Ovary (tissue), 7 donors: ENCODE measurements at regions not wholly inside any gene's neighbourhood (a gene's known extent, or its start where the extent isn't known, plus 50 kb on each side); places are given as distances from the start of the nearest gene placed in this dataset.

Experiments used
- DNase-seq, 5 donors: peaks; one replicate each; pipeline ENCODE4 v3.0.0-alpha.2; 2019 to 2020
- H3K27ac ChIP-seq, 2 donors: fragments of 200-600 bp; one replicate each; pipeline versions ENCODE4 v1.5.1 to v1.8.0; 2019 to 2022
- H3K27me3 ChIP-seq: fragments of 200-600 bp; one replicate; pipeline ENCODE4 v1.8.0; 2022
- H3K36me3 ChIP-seq: fragments of 200-600 bp; sonication (generic); one replicate; pipeline ENCODE4 v1.5.1; 2019
- H3K4me1 ChIP-seq: one replicate; pipeline ENCODE4 v1.8.1; 2013; ENCODE audit warnings: mild to moderate bottlenecking, moderate library complexity; ENCODE audit not compliant: insufficient read depth
- H3K4me3 ChIP-seq: fragments of 200-600 bp; sonication (generic); one replicate; pipeline ENCODE4 v1.5.1; 2017
- H3K9me3 ChIP-seq, 2 donors: fragments of 200-600 bp in 1 of 2; sonication (generic) in 1 of 2; one replicate each; pipeline versions ENCODE4 v1.5.1 to v1.8.1; 2013 to 2019; ENCODE audit warnings: mild to moderate bottlenecking in 1 of 2, moderate library complexity in 1 of 2
- CTCF ChIP-seq, 3 donors: fragments of 450-650 bp in 2 of 3; fragments of 200-600 bp in 1 of 3; IDR thresholded peaks; one replicate each; pipeline versions ENCODE4 v1.5.1 to v1.8.0; 2016 to 2022; ENCODE audit warnings: antibody characterized with exemption in 3 of 3, mild to moderate bottlenecking in 1 of 3
- EP300 ChIP-seq: sonication (generic); formaldehyde crosslinking; IDR thresholded peaks from one replicate; pipeline ENCODE4 v1.6.1; 2017; ENCODE audit warnings: antibody characterized with exemption
- POLR2A ChIP-seq: fragments of 450-650 bp; IDR thresholded peaks from one replicate; pipeline ENCODE4 v1.6.1; 2017; ENCODE audit warnings: antibody characterized with exemption, mild to moderate bottlenecking, moderate library complexity
- WGBS, 3 donors: extraction: QIAGEN DNeasy Blood & Tissue Kit in 1 of 3; methylation state at CpG; one replicate each; pipeline versions ENCODE4 v1.1.5 to v1.1.7; 2013 to 2017; 5-methylcytosine and 5-hydroxymethylcytosine counted together
- intact Hi-C, 4 donors: fragments of 100-400 bp; cut with DNase I; formaldehyde crosslinking; loops; one replicate each; pipeline versions ENCODE4 v1.11.0 to v1.15.1; 2022 to 2023
- donor health status: DM: no; HTN: no; CAD: no; lungs with moderate emphysema.
- donor health status: DM: no; HTN: no; CAD: no.
- donor health status: Bipolar disorder and iron deficiency.
- donor health status: DM: no; HTN: no; CAD: no.
- donor health status: DM: yes; HTN: yes; CAD: no.

DNA sequence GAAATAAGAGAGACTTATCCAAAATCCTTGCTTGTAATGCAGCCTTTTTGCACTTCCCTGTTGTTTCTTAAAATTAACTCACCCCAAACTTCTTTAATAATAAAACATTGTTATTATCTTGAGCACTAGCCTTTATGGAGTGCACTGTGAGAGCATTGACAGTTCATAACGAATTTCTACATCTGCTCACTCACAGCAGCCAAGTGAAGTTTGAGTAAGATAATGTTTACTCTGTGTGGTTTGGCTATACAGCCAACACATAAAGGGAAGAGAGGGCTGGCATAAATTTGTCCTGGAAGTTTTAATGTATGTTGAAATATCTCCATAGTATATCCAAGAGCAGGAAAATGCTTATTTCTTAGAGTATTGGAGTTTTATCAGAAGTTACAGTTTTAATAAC lies 227.9 kb downstream of the FRK start:
- no peak overlapping the region for H3K27ac ChIP-seq
- 2 to 5% (median 4%) methylated on average over 1 of the region's 1 CpG for WGBS, 3 donors
- TF ChIP-seq CTCF (IDR thresholded peaks at IDR 0.05) (no peak), EP300 (no peak), POLR2A (no peak)
- H3K4me3 ChIP-seq = no peak overlapping the region
- H3K36me3 ChIP-seq = no peaks in the 10 kb centered on the region
- no peaks in the 10 kb centered on the region for H3K27me3 ChIP-seq
- intact Hi-C loops = no loop called here
- no peaks in the 10 kb centered on the region for H3K9me3 ChIP-seq
- no peaks in the 10 kb centered on the region for H3K4me1 ChIP-seq
- no peak for DNase-seq

- Histone ChIP-seq H3K4me3 (no peak overlapping the region), H3K9me3 (no peaks in the 10 kb centered on the region), H3K27me3 (no peaks in the 10 kb centered on the region), H3K27ac (no peak overlapping the region), H3K36me3 (no peaks in the 10 kb centered on the region), H3K4me1 (no peaks in the 10 kb centered on the region)
- DNase-seq = no peak
- WGBS, 3 donors = 68 to 89% (median 83%) methylated on average over 1 of the region's 1 CpG
- intact Hi-C loops = no loop called here
- TF ChIP-seq CTCF (IDR thresholded peaks at IDR 0.05) = no peak
- TF ChIP-seq POLR2A = no peak
- no peak for TF ChIP-seq EP300
These were observed 228.5 kb downstream of the FRK start for GRCh38 chr6:115832186-115832585.

- Histone ChIP-seq H3K27ac (no peak overlapping the region), H3K9me3 (no peaks in the 10 kb centered on the region), H3K27me3 (no peaks in the 10 kb centered on the region), H3K36me3 (no peaks in the 10 kb centered on the region), H3K4me1 (no peaks in the 10 kb centered on the region), H3K4me3 (no peak overlapping the region)
- DNase-seq = no peak
- 38 to 46% (median 39%) methylated on average over 2 of the region's 2 CpGs for WGBS, 3 donors
- intact Hi-C loops = no loop called here
- TF ChIP-seq CTCF (IDR thresholded peaks at IDR 0.05) = no peak
- no peak for TF ChIP-seq EP300
- TF ChIP-seq POLR2A = no peak
These were observed 229.8 kb downstream of the FRK start for GRCh38 chr6:115830895-115831294.

DNA sequence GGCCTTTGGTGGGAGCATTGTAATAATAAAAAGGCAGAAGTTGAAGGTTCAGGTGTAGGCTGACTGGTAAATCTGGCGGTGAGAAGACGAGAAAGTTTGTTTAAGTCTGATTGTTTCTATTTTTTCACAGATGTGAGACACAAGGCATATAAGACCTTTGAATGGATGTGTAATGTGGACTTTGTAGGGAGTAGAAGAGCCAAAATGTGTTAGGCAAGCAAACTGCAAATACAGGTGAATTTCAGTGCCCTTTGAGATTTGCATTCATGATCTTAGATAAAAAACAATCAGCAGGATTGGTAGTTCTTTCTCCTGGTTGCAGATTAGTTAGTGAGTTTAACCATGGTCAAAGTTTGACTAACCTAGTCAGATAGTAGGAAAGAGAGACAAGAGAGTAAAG lies 238.9 kb downstream of the FRK start:
- no peak for DNase-seq
- no peaks in the 10 kb centered on the region for H3K36me3 ChIP-seq
- no peaks in the 10 kb centered on the region for H3K9me3 ChIP-seq
- 92 to 96% (median 93%) methylated on average over 2 of the region's 2 CpGs for WGBS, 3 donors
- intact Hi-C loops = no loop called here
- TF ChIP-seq POLR2A (no peak), EP300 (no peak), CTCF (IDR thresholded peaks at IDR 0.05) (no peak)
- no peaks in the 10 kb centered on the region for H3K4me1 ChIP-seq
- H3K27me3 ChIP-seq = no peaks in the 10 kb centered on the region
- H3K27ac ChIP-seq = no peak overlapping the region
- no peak overlapping the region for H3K4me3 ChIP-seq

GRCh38 chr6:115819506-115819905 lies 241.2 kb downstream of the FRK start:
- DNase-seq = no peak
- intact Hi-C loops = no loop called here
- Histone ChIP-seq H3K4me3 (no peak overlapping the region), H3K4me1 (no peaks in the 10 kb centered on the region), H3K27me3 (no peaks in the 10 kb centered on the region), H3K36me3 (no peaks in the 10 kb centered on the region), H3K9me3 (no peaks in the 10 kb centered on the region), H3K27ac (no peak overlapping the region)
- TF ChIP-seq CTCF (IDR thresholded peaks at IDR 0.05) = no peak
- no peak for TF ChIP-seq POLR2A
- no peak for TF ChIP-seq EP300
- 38 to 92% (median 64%) methylated on average over 4 of the region's 4 CpGs for WGBS, 3 donors
